ENCODE measurements at regions not wholly inside any gene's neighbourhood (a gene's known extent, or its start where the extent isn't known, plus 50 kb on each side); places are given as distances from the start of the nearest gene placed in this dataset.

DNA sequence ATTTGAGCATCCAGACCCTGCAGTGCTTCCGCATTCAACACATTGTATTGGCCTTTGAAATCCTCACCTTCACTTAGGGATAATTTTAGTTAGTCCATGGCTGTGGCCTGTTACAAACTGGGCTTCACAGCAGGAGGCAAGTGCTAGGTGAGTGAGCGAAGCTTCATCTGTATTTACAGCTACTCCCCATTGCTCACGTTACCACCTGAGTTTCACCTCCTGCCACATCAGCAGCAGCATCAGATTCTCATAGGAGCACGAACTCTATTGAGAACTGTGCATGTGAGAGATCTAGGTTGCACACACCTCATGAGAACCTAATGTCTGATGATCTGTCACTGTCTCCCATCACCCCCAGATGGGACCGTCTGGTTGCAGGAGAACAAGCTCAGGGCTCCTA is 222.1 kb upstream of the NR2F2 start:
- WGBS, 2 experiments (ENCODE audit: extremely low coverage in 1 of 2, insufficient coverage in 1 of 2, insufficient read length in 1 of 2, insufficient replicate concordance in 2 of 2, low coverage in 1 of 2, low lambda C conversion rate in 2 of 2, missing lambda C conversion rate in 1 of 2): 93% methylated on average over 5 of the region's 5 CpGs; no CpG with 5 or more reads in 1 of the 2 experiments
- Histone ChIP-seq H3K4me2 (ENCODE audit: insufficient read depth in 1 of 2, low read depth in 2 of 2, low read length in 2 of 2) (no peak overlapping the region), H2BK5ac (ENCODE audit: low read depth, low read length) (no peak overlapping the region), H4K20me1 (replicated peaks in 1 of 2; ENCODE audit: control insufficient read depth in 1 of 2, insufficient read depth in 2 of 2, low read length in 2 of 2) (no peaks in the 10 kb centered on the region), H3K79me1 (ENCODE audit: low read depth, low read length) (no peaks in the 10 kb centered on the region), H3K4ac (replicated peaks; ENCODE audit: insufficient read length, low read depth, low read length) (no peak overlapping the region), H2AK5ac (ENCODE audit: low read depth, low read length) (no peak overlapping the region), H2AFZ (ENCODE audit: low read length) (no peak overlapping the region), H3K23ac (ENCODE audit: insufficient read length) (no peak overlapping the region), H3K36me3 (ENCODE audit: control insufficient read depth in 2 of 4, insufficient read depth in 4 of 4, low read length in 3 of 4) (no peaks in the 10 kb centered on the region), H3K23me2 (ENCODE audit: low read depth, low read length) (no peaks in the 10 kb centered on the region), H4K8ac (ENCODE audit: extremely low read depth, insufficient read depth, low read length) (no peak overlapping the region), H3K56ac (replicated peaks; ENCODE audit: insufficient read length, low read depth, low read length) (no peak overlapping the region), H3K18ac (ENCODE audit: extremely low read depth, low read length) (no peak overlapping the region), H2BK20ac (ENCODE audit: low read length) (no peak overlapping the region), H2BK120ac (replicated peaks; ENCODE audit: low read depth, low read length) (no peak overlapping the region), H3K27me3 (replicated peaks in 1 of 4; ENCODE audit: control insufficient read depth in 3 of 4, extremely low read depth in 1 of 4, insufficient read depth in 3 of 4, low read length in 3 of 4) (no peaks in the 10 kb centered on the region), H2BK15ac (ENCODE audit: low read length) (no peak overlapping the region), H3K9ac (replicated peaks in 1 of 4; ENCODE audit: extremely low read depth in 1 of 4, low read depth in 3 of 4, low read length in 3 of 4) (no peak overlapping the region), H3K4me1 (replicated peaks in 1 of 4; ENCODE audit: control insufficient read depth in 3 of 4, insufficient read depth in 4 of 4, low read length in 3 of 4) (no peaks in the 10 kb centered on the region), H3K14ac (ENCODE audit: insufficient read length) (no peak overlapping the region), H3K79me2 (ENCODE audit: control insufficient read depth in 1 of 2, insufficient read depth in 2 of 2, low read length in 2 of 2) (no peaks in the 10 kb centered on the region), H4K91ac (replicated peaks; ENCODE audit: insufficient read length, low read length) (no peak overlapping the region), H3K27ac (ENCODE audit: low read depth, low read length) (no peak overlapping the region), H3K4me3 (ENCODE audit: extremely low read depth in 1 of 4, insufficient read depth in 2 of 4, low read depth in 3 of 4, low read length in 4 of 4) (no peak overlapping the region), H2BK12ac (ENCODE audit: low read depth, low read length) (no peak overlapping the region), H3K9me3 (ENCODE audit: insufficient read depth in 2 of 2, low read depth in 1 of 2, low read length in 1 of 2) (no peaks in the 10 kb centered on the region), H4K5ac (ENCODE audit: insufficient read length, low read depth, low read length) (no peak overlapping the region)
- CTCF ChIA-PET (ENCODE audit: partially characterized antibody): interaction anchor here (0.9 to 1.4 kb wide), 2 partner anchors 14 to 19 kb away, joined by 3 to 4 read pairs; no protein-coding TSS in a partner anchor
- TF ChIP-seq ASH2L (IDR thresholded peaks at IDR 0.05; ENCODE audit: low read length): no peak
- TF ChIP-seq MAFK (IDR thresholded peaks at IDR 0.05; ENCODE audit: low read depth, low read length): no peak
- no peak for TF ChIP-seq JUN (IDR thresholded peaks at IDR 0.05; ENCODE audit: low read depth, low read length)
- TF ChIP-seq FOSL1 (IDR thresholded peaks at IDR 0.05; ENCODE audit: insufficient read depth, low read depth, low read length): no peak
- no peak for TF ChIP-seq BACH1 (IDR thresholded peaks at IDR 0.05; ENCODE audit: low read length)
- no peak for TF ChIP-seq KDM5A (IDR thresholded peaks at IDR 0.05; ENCODE audit: low read length)
- TF ChIP-seq KDM1A (IDR thresholded peaks at IDR 0.05; ENCODE audit: borderline replicate concordance, low read length): no peak
- TF ChIP-seq, protein P1, sequence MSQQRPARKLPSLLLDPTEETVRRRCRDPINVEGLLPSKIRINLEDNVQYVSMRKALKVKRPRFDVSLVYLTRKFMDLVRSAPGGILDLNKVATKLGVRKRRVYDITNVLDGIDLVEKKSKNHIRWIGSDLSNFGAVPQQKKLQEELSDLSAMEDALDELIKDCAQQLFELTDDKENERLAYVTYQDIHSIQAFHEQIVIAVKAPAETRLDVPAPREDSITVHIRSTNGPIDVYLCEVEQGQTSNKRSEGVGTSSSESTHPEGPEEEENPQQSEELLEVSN (IDR thresholded peaks at IDR 0.05): no peak
- TF ChIP-seq CBX5 (IDR thresholded peaks at IDR 0.05; ENCODE audit: low read depth, low read length): no peak
- TF ChIP-seq GTF2F1 (IDR thresholded peaks at IDR 0.05; ENCODE audit: borderline replicate concordance, low read depth, low read length): no peak
- no peak for TF ChIP-seq KDM4A (IDR thresholded peaks at IDR 0.05; ENCODE audit: low read depth, low read length, severe bottlenecking)
- POLR2A ChIA-PET (ENCODE audit: partially characterized antibody): no interaction called here
- DNase-seq (ENCODE audit: low read depth in 1 of 2, low spot score in 2 of 2) (no peak), FAIRE-seq (no peak)

Data from H1 (cell line).